HG02588 (cell line): ENCODE measurements at regions not wholly inside any gene's neighbourhood (a gene's known extent, or its start where the extent isn't known, plus 50 kb on each side); places are given as distances from the start of the nearest gene placed in this dataset.

Experiments
- ATAC-seq: cut with Tn5 transposase; IDR thresholded peaks from one replicate; pipeline ENCODE4 v1.9.1; 2021; ENCODE audit warnings: mild to moderate bottlenecking, moderate library complexity; ENCODE audit not compliant: unreplicated experiment

GRCh38 chr9:78848061-78848460, 551.1 kb downstream of the PSAT1 start:
- ATAC-seq = no peak

GRCh38 chr9:78856144-78856543, 559.2 kb downstream of the PSAT1 start:
- no peak for ATAC-seq

GRCh38 chr9:78856781-78857180, 559.9 kb downstream of the PSAT1 start:
- ATAC-seq = no peak

GRCh38 chr9:78857373-78858225, 560.7 kb downstream of the PSAT1 start:
- no peak for ATAC-seq

GRCh38 chr9:78858266-78858665, 561.3 kb downstream of the PSAT1 start:
- no peak for ATAC-seq

GRCh38 chr9:78860801-78861475, 564.0 kb downstream of the PSAT1 start:
- ATAC-seq = no peak

- no peak for ATAC-seq
These were observed 566.6 kb downstream of the PSAT1 start for GRCh38 chr9:78863531-78863930.

- no peak for ATAC-seq
These were observed 568.8 kb downstream of the PSAT1 start for GRCh38 chr9:78865737-78866136.

GRCh38 chr9:78866207-78867132, 569.5 kb downstream of the PSAT1 start:
- no peak for ATAC-seq

- no peak for ATAC-seq
These were observed 574.1 kb downstream of the PSAT1 start for GRCh38 chr9:78871086-78871451.

- no peak for ATAC-seq
These were observed 574.8 kb downstream of the PSAT1 start for GRCh38 chr9:78871452-78872331.

- ATAC-seq = no peak
These were observed 577.1 kb downstream of the PSAT1 start for GRCh38 chr9:78874061-78874460.

GRCh38 chr9:78879324-78880100, 582.6 kb downstream of the PSAT1 start:
- ATAC-seq = no peak

- ATAC-seq = no peak
These were observed 584.4 kb downstream of the PSAT1 start for GRCh38 chr9:78881295-78881694.

- ATAC-seq = no peak
These were observed 585.6 kb downstream of the PSAT1 start for GRCh38 chr9:78882481-78882880.

- ATAC-seq = no peak
These were observed 587.8 kb downstream of the PSAT1 start for GRCh38 chr9:78884611-78885150.

GRCh38 chr9:78892182-78892581, 595.3 kb downstream of the PSAT1 start:
- no peak for ATAC-seq

GRCh38 chr9:78892769-78893168, 595.8 kb downstream of the PSAT1 start:
- ATAC-seq = no peak

- no peak for ATAC-seq
These were observed 597.0 kb downstream of the PSAT1 start for GRCh38 chr9:78893774-78894401.
